OCI-LY1 (cell line): ENCODE measurements at regions not wholly inside any gene's neighbourhood (a gene's known extent, or its start where the extent isn't known, plus 50 kb on each side); places are given as distances from the start of the nearest gene placed in this dataset.

Source experiments
- H2AFZ ChIP-seq: fragments of 200-600 bp; sonication (generic), shearing (Covaris generic); 2 replicates; pipeline ENCODE4 v1.6.0; 2014; ENCODE audit warnings: antibody characterized with exemption, mild to moderate bottlenecking, low read length
- H3F3A ChIP-seq: fragments of 200-600 bp; sonication (generic), shearing (Covaris generic); 2 replicates; pipeline ENCODE4 v1.6.0; 2014; ENCODE audit warnings: mild to moderate bottlenecking, antibody characterized with exemption, low read length, moderate library complexity; ENCODE audit not compliant: insufficient read depth
- H3K27ac ChIP-seq: fragments of 200-600 bp; sonication (generic); 2 replicates; pipeline ENCODE4 v1.5.1; 2014; ENCODE audit warnings: low read length, mixed run types, mild to moderate bottlenecking, low read depth; ENCODE audit not compliant: poor library complexity, severe bottlenecking
- H3K27me3 ChIP-seq: fragments of 200-600 bp; sonication (generic); 2 replicates; pipeline ENCODE4 v1.6.0; 2014; ENCODE audit warnings: antibody characterized with exemption, mild to moderate bottlenecking, low read length, moderate library complexity; ENCODE audit not compliant: insufficient read depth
- H3K36me3 ChIP-seq: fragments of 200-600 bp; sonication (generic); 2 replicates; pipeline ENCODE4 v1.6.1; 2014; ENCODE audit warnings: mild to moderate bottlenecking, antibody characterized with exemption, low read length, moderate library complexity, mixed read lengths; ENCODE audit not compliant: insufficient read depth
- H3K4me1 ChIP-seq: fragments of 200-600 bp; sonication (generic); 2 replicates; pipeline ENCODE4 v1.5.1; 2014; ENCODE audit warnings: mild to moderate bottlenecking, low read length, moderate library complexity; ENCODE audit not compliant: insufficient read depth, severe bottlenecking
- H3K4me2 ChIP-seq: fragments of 200-600 bp; sonication (generic), shearing (Covaris generic); 2 replicates; pipeline ENCODE4 v1.6.1; 2014; ENCODE audit warnings: low read length
- H3K4me3 ChIP-seq: fragments of 200-600 bp; sonication (generic); 2 replicates; pipeline ENCODE4 v1.5.1; 2014; ENCODE audit warnings: low read length, low read depth, mild to moderate bottlenecking, mixed read lengths; ENCODE audit not compliant: poor library complexity, severe bottlenecking
- H3K79me2 ChIP-seq: fragments of 200-600 bp; shearing (Covaris generic); 2 replicates; pipeline ENCODE4 v1.6.1; 2016; ENCODE audit warnings: mixed run types, low read length, mixed read lengths; ENCODE audit not compliant: insufficient read depth
- H3K9ac ChIP-seq: fragments of 200-600 bp; sonication (generic), shearing (Covaris generic); 2 replicates; pipeline ENCODE4 v1.6.1; 2014; ENCODE audit warnings: mild to moderate bottlenecking, low read length, mixed read lengths
- H3K9me2 ChIP-seq: fragments of 200-600 bp; sonication (generic), shearing (Covaris generic); 2 replicates; pipeline ENCODE4 v1.6.1; 2014; ENCODE audit warnings: low read depth, mild to moderate bottlenecking, low read length, mixed read lengths
- H3K9me3 ChIP-seq: fragments of 200-600 bp; shearing (Covaris generic); 2 replicates; pipeline ENCODE4 v1.6.1; 2014; ENCODE audit warnings: low read length, mixed read lengths
- H4K20me1 ChIP-seq: fragments of 200-600 bp; sonication (generic), shearing (Covaris generic); 2 replicates; pipeline ENCODE4 v1.6.0; 2016; ENCODE audit warnings: mild to moderate bottlenecking, low read length; ENCODE audit not compliant: insufficient read depth
- CTCF ChIP-seq: fragments of 200-600 bp; sonication (generic), shearing (Covaris generic); IDR thresholded peaks from 2 replicates; pipeline ENCODE4 v1.5.1; 2017; ENCODE audit warnings: mild to moderate bottlenecking, antibody characterized with exemption, low read length, moderate library complexity, mixed read lengths
- EZH2 ChIP-seq: fragments of 200-600 bp; sonication (generic), shearing (Covaris generic); IDR thresholded peaks from 2 replicates; pipeline ENCODE4 v1.8.0; 2017; ENCODE audit warnings: borderline replicate concordance, mixed run types, mild to moderate bottlenecking, antibody characterized with exemption, low read length, moderate library complexity, mixed read lengths

DNA sequence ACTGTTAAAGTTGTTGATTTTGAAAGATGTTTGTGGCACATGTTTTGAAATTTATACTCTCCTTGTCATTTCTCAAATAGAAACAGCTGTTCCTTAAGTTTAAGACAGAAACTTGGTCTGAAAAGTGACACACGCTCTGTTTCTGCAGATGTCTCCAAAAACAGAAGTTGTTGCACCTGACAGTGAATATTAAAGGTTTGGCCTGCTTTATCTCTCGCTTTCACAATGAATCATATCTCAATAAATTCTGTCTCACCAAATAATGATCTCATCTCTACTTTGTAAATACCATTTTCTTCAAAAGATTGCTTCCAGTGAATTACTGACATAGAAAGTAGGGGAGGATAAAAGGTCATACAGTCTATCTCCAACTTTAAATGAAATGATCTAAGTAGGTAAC, 294.9 kb upstream of the SYT4 start:
- Histone ChIP-seq H3K27ac (no peak overlapping the region), H3K79me2 (no peaks in the 10 kb centered on the region), H3K36me3 (no peaks in the 10 kb centered on the region), H3F3A (no peaks in the 10 kb centered on the region), H3K27me3 (no peaks in the 10 kb centered on the region), H3K9ac (no peak overlapping the region), H4K20me1 (no peaks in the 10 kb centered on the region), H3K4me2 (no peak overlapping the region), H2AFZ (no peak overlapping the region), H3K4me3 (no peak overlapping the region), H3K9me3 (no peaks in the 10 kb centered on the region), H3K9me2 (no peaks in the 10 kb centered on the region), H3K4me1 (no peaks in the 10 kb centered on the region)
- no peak for TF ChIP-seq CTCF
- TF ChIP-seq EZH2, result no peak

DNA sequence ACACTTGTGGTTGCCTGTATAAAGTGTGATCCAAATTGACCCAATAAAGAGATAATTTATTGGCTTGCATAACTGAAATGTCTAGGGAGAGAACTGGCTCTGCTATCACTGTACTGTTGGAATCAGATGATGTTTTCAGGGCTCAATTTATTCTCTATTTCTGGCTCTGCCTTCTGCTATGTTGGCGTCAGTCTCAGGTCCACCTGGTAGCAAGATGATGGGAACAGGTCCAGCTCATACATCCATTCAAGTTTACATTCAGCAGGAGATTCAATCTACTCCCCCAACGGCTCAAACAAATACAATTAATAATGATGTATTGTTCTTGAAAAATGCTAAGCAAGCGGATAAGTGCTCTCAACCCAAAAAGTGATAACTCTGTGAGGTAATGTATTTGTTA, 297.7 kb upstream of the SYT4 start:
- Histone ChIP-seq H3K4me2 (no peak overlapping the region), H3K9me3 (no peaks in the 10 kb centered on the region), H3K27me3 (no peaks in the 10 kb centered on the region), H3K79me2 (no peaks in the 10 kb centered on the region), H3K4me1 (no peaks in the 10 kb centered on the region), H2AFZ (no peak overlapping the region), H3K27ac (no peak overlapping the region), H3K9me2 (no peaks in the 10 kb centered on the region), H4K20me1 (no peaks in the 10 kb centered on the region), H3K36me3 (no peaks in the 10 kb centered on the region), H3K9ac (no peak overlapping the region), H3K4me3 (no peak overlapping the region), H3F3A (no peaks in the 10 kb centered on the region)
- TF ChIP-seq EZH2 (no peak), CTCF (no peak)

DNA sequence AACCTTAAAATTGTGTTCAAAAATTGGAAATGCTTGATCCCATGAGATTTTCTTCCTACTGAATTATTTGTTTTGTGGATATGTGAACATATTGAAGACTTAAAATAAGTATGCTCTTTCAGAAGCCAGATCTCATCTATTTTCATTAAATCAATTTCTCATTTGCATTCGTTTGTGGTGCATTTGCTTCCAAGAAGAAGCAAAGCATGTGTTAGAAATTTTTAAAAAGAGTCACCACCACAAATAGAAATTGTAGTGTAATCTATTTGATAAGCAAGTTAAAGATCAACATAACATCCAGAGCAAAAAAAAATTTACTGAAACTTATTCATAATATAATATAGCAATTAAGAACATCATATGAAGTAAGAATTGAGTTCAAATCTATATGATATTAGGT, 300.9 kb upstream of the SYT4 start:
- Histone ChIP-seq H4K20me1 (no peaks in the 10 kb centered on the region), H3K79me2 (no peaks in the 10 kb centered on the region), H3K36me3 (no peaks in the 10 kb centered on the region), H3K4me2 (no peak overlapping the region), H3K4me3 (no peak overlapping the region), H3F3A (no peaks in the 10 kb centered on the region), H2AFZ (no peak overlapping the region), H3K4me1 (no peaks in the 10 kb centered on the region), H3K27ac (no peak overlapping the region), H3K9ac (no peak overlapping the region), H3K9me2 (no peaks in the 10 kb centered on the region), H3K27me3 (no peaks in the 10 kb centered on the region), H3K9me3 (no peaks in the 10 kb centered on the region)
- TF ChIP-seq EZH2, result no peak
- no peak for TF ChIP-seq CTCF
